COLO668 (cell line): ENCODE measurements at regions not wholly inside any gene's neighbourhood (a gene's known extent, or its start where the extent isn't known, plus 50 kb on each side); places are given as distances from the start of the nearest gene placed in this dataset.

Experiments
- DNase-seq: peaks from one replicate; lab custom pipeline; 2025; ENCODE audit not compliant: unreplicated experiment; lab: John Stamatoyannopoulos, UW

- no peak for DNase-seq
Measured at GRCh38 chr4:126269106-126269505, 954.4 kb downstream of the FAT4 start.

- no peak for DNase-seq
Measured at GRCh38 chr4:126271292-126271691, 956.5 kb downstream of the FAT4 start.

- no peak for DNase-seq
Measured at GRCh38 chr4:126273746-126274145, 959.0 kb downstream of the FAT4 start.

GRCh38 chr4:126291886-126292285 is 977.1 kb downstream of the FAT4 start:
- DNase-seq: no peak

GRCh38 chr4:126298271-126298670 is 983.5 kb downstream of the FAT4 start:
- DNase-seq: no peak

- no peak for DNase-seq
Measured at GRCh38 chr4:126306152-126306869, 991.6 kb downstream of the FAT4 start.

- no peak for DNase-seq
Measured at GRCh38 chr4:126318376-126318775, 1003.6 kb downstream of the FAT4 start.

- no peak for DNase-seq
Measured at GRCh38 chr4:126328914-126329313, 1014.2 kb downstream of the FAT4 start.

- no peak for DNase-seq
Measured at GRCh38 chr4:126338548-126338947, 1023.8 kb downstream of the FAT4 start.

GRCh38 chr4:126341927-126342326 is 1027.2 kb downstream of the FAT4 start:
- DNase-seq: no peak

GRCh38 chr4:126344472-126344871 is 1029.7 kb downstream of the FAT4 start:
- no peak for DNase-seq

GRCh38 chr4:126346654-126347053 is 1031.9 kb downstream of the FAT4 start:
- DNase-seq: no peak

GRCh38 chr4:126354784-126355183 is 1040.0 kb downstream of the FAT4 start:
- DNase-seq: no peak

- no peak for DNase-seq
Measured at GRCh38 chr4:126358041-126358440, 1043.3 kb downstream of the FAT4 start.

GRCh38 chr4:126361287-126361686 is 1046.5 kb downstream of the FAT4 start:
- DNase-seq: no peak

GRCh38 chr4:126364311-126364911 is 1049.7 kb downstream of the FAT4 start:
- DNase-seq: no peak

GRCh38 chr4:126369076-126369475 is 1054.3 kb downstream of the FAT4 start:
- no peak for DNase-seq

- no peak for DNase-seq
Measured at GRCh38 chr4:126372634-126373033, 1057.9 kb downstream of the FAT4 start.

- DNase-seq: no peak
Measured at GRCh38 chr4:126375462-126376054, 1060.8 kb downstream of the FAT4 start.

GRCh38 chr4:126385954-126386353 is 1071.2 kb downstream of the FAT4 start:
- DNase-seq: no peak

GRCh38 chr4:126386512-126386911 is 1071.8 kb downstream of the FAT4 start:
- DNase-seq: no peak

GRCh38 chr4:126395664-126396063 is 1080.9 kb downstream of the FAT4 start:
- DNase-seq: no peak
